GM23248 (cell line): ENCODE measurements at regions not wholly inside any gene's neighbourhood (a gene's known extent, or its start where the extent isn't known, plus 50 kb on each side); places are given as distances from the start of the nearest gene placed in this dataset.
"Not testable (repeated sequence)": the region's sequence is repeated elsewhere in the genome, so short reads cannot be mapped to it uniquely, and the experiment has no call there.

Experiments used
- EZH2 ChIP-seq: fragments of 200-600 bp; sonication (generic); IDR thresholded peaks from 2 replicates; pipeline ENCODE4 v1.6.1; 2018; ENCODE audit warnings: antibody characterized with exemption, mild to moderate bottlenecking; ENCODE audit not compliant: insufficient read depth, poor library complexity, severe bottlenecking
- EZH2phosphoT487 ChIP-seq: fragments of 200-600 bp; sonication (generic); IDR thresholded peaks from 2 replicates; pipeline ENCODE4 v1.6.1; 2018; ENCODE audit warnings: antibody characterized with exemption, moderate library complexity, mild to moderate bottlenecking, low read depth; ENCODE audit not compliant: insufficient read depth

DNA sequence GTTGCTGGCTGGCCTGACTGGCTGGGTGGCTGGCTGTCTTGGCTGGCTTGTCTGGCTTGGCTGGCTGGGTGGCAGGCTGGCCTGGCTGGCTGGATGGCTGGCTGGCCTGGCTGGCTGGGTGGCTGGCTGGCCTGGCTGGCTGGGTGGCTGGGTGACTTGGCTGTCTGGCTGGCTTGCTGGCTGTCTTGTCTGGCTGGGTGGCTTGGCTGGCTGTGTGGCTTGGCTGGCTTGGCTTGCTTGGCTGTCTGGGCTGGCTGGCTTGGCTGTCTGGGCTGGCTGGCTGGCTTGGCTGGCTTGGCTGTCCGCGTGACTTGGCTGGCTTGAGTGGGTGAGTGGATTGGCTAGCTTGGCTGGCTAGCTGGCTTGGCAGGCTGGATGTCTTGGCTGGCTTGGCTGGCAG lies 2835.6 kb downstream of the RPIA start:
- TF ChIP-seq EZH2phosphoT487, EZH2: not testable (repeated sequence)
